SK-N-SH (cell line): ENCODE measurements at regions not wholly inside any gene's neighbourhood (a gene's known extent, or its start where the extent isn't known, plus 50 kb on each side); places are given as distances from the start of the nearest gene placed in this dataset.

ENCODE experiments used
- CTCF ChIA-PET: fragments of 300-600, 350-600 bp; formaldehyde crosslinking; extraction: SDS; loops from one replicate; lab custom pipeline; 2021; lab: Yijun Ruan, JAX
- POLR2A ChIA-PET: fragments of 350-600 bp; sonication (Branson Sonifier 250); formaldehyde crosslinking; extraction: SDS; loops from one replicate; lab custom pipeline; 2020; ENCODE audit warnings: antibody characterized with exemption, inconsistent platforms; lab: Yijun Ruan, JAX
- DNase-seq: peaks from one replicate; pipeline ENCODE4 v3.0.0; 2012
- H2AFZ ChIP-seq: fragments of 200-600 bp; sonication (generic); 2 replicates; pipeline ENCODE4 v1.8.1; 2016; ENCODE audit warnings: antibody characterized with exemption, mild to moderate bottlenecking, low read depth
- H3F3A ChIP-seq: fragments of 200-600 bp; sonication (generic); replicated peaks from 2 replicates; pipeline ENCODE3; 2016; ENCODE audit warnings: antibody characterized with exemption, mild to moderate bottlenecking; ENCODE audit not compliant: insufficient read depth
- H3K27ac ChIP-seq, 2 experiments: fragments of 200-500 bp in 1 of 2; fragments of 200-600 bp in 1 of 2; sonication (Bioruptor generic) in 1 of 2; sonication (generic), shearing (Covaris generic) in 1 of 2; 2 replicates each; pipeline versions ENCODE4 v1.5.1 to v1.6.1; 2014 to 2016; ENCODE audit warnings: low read depth in 2 of 2, inconsistent platforms in 1 of 2, low read length in 1 of 2, mild to moderate bottlenecking in 1 of 2, mixed read lengths in 1 of 2
- H3K27me3 ChIP-seq: fragments of 200-600 bp; sonication (generic), shearing (Covaris generic); 2 replicates; pipeline ENCODE4 v1.6.1; 2016; ENCODE audit warnings: mixed run types; ENCODE audit not compliant: insufficient read depth
- H3K36me3 ChIP-seq, 2 experiments: fragments of 200-500 bp in 1 of 2; fragments of 200-600 bp in 1 of 2; sonication (Bioruptor generic) in 1 of 2; sonication (generic) in 1 of 2; replicated peaks in 1 of 2; 2 replicates each; pipeline versions ENCODE3 to v1.5.1; 2014 to 2016; ENCODE audit warnings: low read length in 1 of 2, mild to moderate bottlenecking in 1 of 2; ENCODE audit not compliant: insufficient read depth in 2 of 2, control insufficient read depth in 1 of 2
- H3K4me1 ChIP-seq, 2 experiments: fragments of 200-500 bp in 1 of 2; fragments of 200-600 bp in 1 of 2; sonication (Bioruptor generic) in 1 of 2; sonication (generic), shearing (Covaris generic) in 1 of 2; 2 replicates each; pipeline versions ENCODE4 v1.5.1 to v1.6.1; 2014 to 2016; ENCODE audit warnings: low read depth in 1 of 2, low read length in 1 of 2, mixed run types in 1 of 2; ENCODE audit not compliant: insufficient read depth in 2 of 2, control insufficient read depth in 1 of 2
- H3K4me2 ChIP-seq: fragments of 200-600 bp; sonication (generic), shearing (Covaris generic); 2 replicates; pipeline ENCODE4 v1.6.1; 2017; ENCODE audit warnings: mixed run types
- H3K4me3 ChIP-seq, 2 experiments: fragments of 200-500 bp in 1 of 2; fragments of 200-600 bp in 1 of 2; sonication (Bioruptor generic) in 1 of 2; sonication (generic), shearing (Covaris generic) in 1 of 2; 2 replicates each; pipeline versions ENCODE4 v1.5.1 to v1.8.1; 2014 to 2016; ENCODE audit warnings: low read depth in 2 of 2, inconsistent platforms in 1 of 2, low read length in 1 of 2, mild to moderate bottlenecking in 1 of 2, mixed read lengths in 1 of 2, moderate library complexity in 1 of 2
- H3K79me2 ChIP-seq: fragments of 200-600 bp; sonication (generic); 2 replicates; pipeline ENCODE4 v1.8.1; 2017; ENCODE audit warnings: mild to moderate bottlenecking; ENCODE audit not compliant: insufficient read depth
- H3K9ac ChIP-seq: fragments of 200-600 bp; sonication (generic); 2 replicates; pipeline ENCODE4 v1.6.1; 2017; ENCODE audit warnings: mixed run types
- H3K9me2 ChIP-seq: fragments of 200-600 bp; sonication (generic); 2 replicates; pipeline ENCODE4 v1.6.1; 2017; ENCODE audit warnings: mixed run types
- H3K9me3 ChIP-seq: fragments of 200-600 bp; sonication (generic); 2 replicates; pipeline ENCODE4 v1.6.1; 2017; ENCODE audit warnings: mixed run types, mild to moderate bottlenecking, moderate library complexity
- H4K20me1 ChIP-seq: fragments of 200-600 bp; sonication (generic); 2 replicates; pipeline ENCODE4 v1.6.1; 2017; ENCODE audit warnings: mild to moderate bottlenecking, mixed run types; ENCODE audit not compliant: insufficient read depth
- EP300 ChIP-seq, 2 experiments: IDR thresholded peaks; 2 replicates each; pipeline versions ENCODE4 v1.4.0 to v1.6.1; 2012; ENCODE audit warnings: borderline replicate concordance in 1 of 2, low read depth in 1 of 2, low read length in 1 of 2
- GATA2 ChIP-seq: sonication (generic); formaldehyde crosslinking; IDR thresholded peaks from 2 replicates; pipeline ENCODE4 v1.5.0; 2020; ENCODE audit warnings: mild to moderate bottlenecking, missing genetic modification reagents
- MAX ChIP-seq: IDR thresholded peaks from 2 replicates; pipeline ENCODE4 v1.4.0; 2012; ENCODE audit warnings: low read depth
- MXI1 ChIP-seq: IDR thresholded peaks from 2 replicates; pipeline ENCODE4 v1.6.1; 2012; ENCODE audit warnings: mild to moderate bottlenecking, low read depth, low read length, improper control_type of control experiment
- NFIC ChIP-seq: IDR thresholded peaks from 2 replicates; pipeline ENCODE4 v1.4.0; 2012; ENCODE audit warnings: borderline replicate concordance
- POLR2AphosphoS5 ChIP-seq: IDR thresholded peaks from 2 replicates; pipeline ENCODE4 v1.6.1; 2012; ENCODE audit warnings: low read depth, low read length
- RCOR1 ChIP-seq: fragments of 150-350 bp; IDR thresholded peaks from 2 replicates; pipeline ENCODE4 v1.6.1; 2017; ENCODE audit warnings: antibody characterized with exemption, low read length
- TEAD4 ChIP-seq: IDR thresholded peaks from 2 replicates; pipeline ENCODE4 v1.4.0; 2012; ENCODE audit warnings: mild to moderate bottlenecking, borderline replicate concordance; ENCODE audit not compliant: insufficient read depth
- WGBS: methylation state at CpG from one replicate; pipeline ENCODE4 v1.1.6; 2017; ENCODE audit warnings: low lambda C conversion rate; 5-methylcytosine and 5-hydroxymethylcytosine counted together
- TF ChIP-seq, protein P1 (sequence below): fragments of 200-600 bp; sonication (generic); IDR thresholded peaks from 2 replicates; pipeline ENCODE4 v1.6.1; 2017; ENCODE audit warnings: antibody characterized with exemption, mild to moderate bottlenecking, moderate library complexity

DNA sequence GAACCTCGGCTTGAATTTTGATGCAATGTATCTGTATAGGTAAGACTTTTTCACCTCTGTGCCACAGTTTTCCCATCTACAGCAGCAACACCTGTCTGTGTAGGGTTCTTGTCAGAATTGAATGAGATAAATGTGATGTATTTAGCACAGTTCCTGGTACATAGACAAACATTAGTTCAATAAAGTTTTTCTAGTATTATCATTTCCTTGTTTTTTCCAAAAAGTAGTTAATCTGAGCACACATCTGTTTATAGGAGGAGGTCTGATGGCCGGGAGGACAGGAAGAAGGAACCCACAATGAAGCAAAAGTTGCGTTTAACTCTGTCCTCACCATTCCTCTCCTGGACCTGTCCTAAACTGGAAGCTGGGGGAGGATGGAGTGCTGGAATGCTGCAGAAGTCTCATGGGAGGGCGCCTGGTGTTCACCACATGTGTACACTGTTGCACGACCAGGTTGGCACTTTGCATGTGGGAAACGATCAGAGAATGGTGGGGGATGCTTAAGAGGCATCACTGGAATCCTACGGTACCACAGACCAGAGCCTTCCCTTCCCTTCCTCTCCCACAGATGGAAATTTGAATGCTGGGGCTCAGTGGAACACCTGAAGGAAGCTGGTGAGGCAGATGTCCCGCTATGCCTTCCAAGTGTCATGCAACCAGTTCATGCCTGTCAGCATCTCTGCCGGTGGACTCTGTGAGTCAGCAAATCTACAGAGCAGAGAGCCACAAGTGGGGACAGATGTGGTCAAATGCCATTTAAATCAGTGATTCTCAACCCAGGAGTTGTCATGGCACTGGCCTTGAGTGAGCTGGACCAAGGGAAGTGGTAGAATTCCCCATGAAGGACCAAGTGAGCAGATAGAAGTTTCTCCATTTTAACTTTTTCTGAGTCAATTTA, 315.6 kb downstream of the DLEU7 start (continued):
- TF ChIP-seq, protein P1, sequence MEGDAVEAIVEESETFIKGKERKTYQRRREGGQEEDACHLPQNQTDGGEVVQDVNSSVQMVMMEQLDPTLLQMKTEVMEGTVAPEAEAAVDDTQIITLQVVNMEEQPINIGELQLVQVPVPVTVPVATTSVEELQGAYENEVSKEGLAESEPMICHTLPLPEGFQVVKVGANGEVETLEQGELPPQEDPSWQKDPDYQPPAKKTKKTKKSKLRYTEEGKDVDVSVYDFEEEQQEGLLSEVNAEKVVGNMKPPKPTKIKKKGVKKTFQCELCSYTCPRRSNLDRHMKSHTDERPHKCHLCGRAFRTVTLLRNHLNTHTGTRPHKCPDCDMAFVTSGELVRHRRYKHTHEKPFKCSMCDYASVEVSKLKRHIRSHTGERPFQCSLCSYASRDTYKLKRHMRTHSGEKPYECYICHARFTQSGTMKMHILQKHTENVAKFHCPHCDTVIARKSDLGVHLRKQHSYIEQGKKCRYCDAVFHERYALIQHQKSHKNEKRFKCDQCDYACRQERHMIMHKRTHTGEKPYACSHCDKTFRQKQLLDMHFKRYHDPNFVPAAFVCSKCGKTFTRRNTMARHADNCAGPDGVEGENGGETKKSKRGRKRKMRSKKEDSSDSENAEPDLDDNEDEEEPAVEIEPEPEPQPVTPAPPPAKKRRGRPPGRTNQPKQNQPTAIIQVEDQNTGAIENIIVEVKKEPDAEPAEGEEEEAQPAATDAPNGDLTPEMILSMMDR = no peak
- TF ChIP-seq, all 33 proteins: peak for 0

- H4K20me1 ChIP-seq = no peaks in the 10 kb centered on the region
- 82% methylated on average over 11 of the region's 12 CpGs for WGBS
- peak overlapping the region; percentile 61 for H2AFZ ChIP-seq
- no peaks in the 10 kb centered on the region for H3K79me2 ChIP-seq
- no peaks in the 10 kb centered on the region for H3F3A ChIP-seq
- peak overlapping the region; percentile 19 to 60; a peak in 3 of 4 replicates for H3K27ac ChIP-seq
- H3K27me3 ChIP-seq = no peaks in the 10 kb centered on the region
- CTCF ChIA-PET = interaction anchor here (1.4 to 3.8 kb wide), 6 partner anchors 10 to 553 kb away, joined by 3 to 14 read pairs (median 4); no protein-coding TSS in a partner anchor
- H3K4me1 ChIP-seq = peaks cover 10 to 20% of the 10 kb centered on the region in 2 experiments; a peak in 3 of 4 replicates
- TF ChIP-seq GATA2 (CRISPR knock-in tag) = no peak
- no peak for TF ChIP-seq TEAD4
- TF ChIP-seq MXI1 = no peak
- TF ChIP-seq EP300 (IDR thresholded peaks at IDR 0.05; ENCODE audit: borderline replicate concordance in 1 of 2, low read depth in 1 of 2, low read length in 1 of 2) = no peak
- TF ChIP-seq NFIC = peak; percentile 68
- TF ChIP-seq POLR2AphosphoS5 = no peak
- TF ChIP-seq MAX = 0 out of 2 replicates have a peak, but pooled peaks have one; percentile 16
- no peak for TF ChIP-seq RCOR1
- DNase-seq = peak; percentile 37
- no peak overlapping the region for H3K9ac ChIP-seq
- no peak overlapping the region for H3K4me2 ChIP-seq
- H3K9me2 ChIP-seq = no peaks in the 10 kb centered on the region
- peaks cover 2% of the 10 kb centered on the region; the same call in 1 of the 2 replicates for H3K9me3 ChIP-seq
- H3K36me3 ChIP-seq = no peaks in the 10 kb centered on the region
- no peak overlapping the region for H3K4me3 ChIP-seq
- POLR2A ChIA-PET = interaction anchor here (0.6 to 0.7 kb wide), 2 partner anchors 447 to 832 kb away, joined by 3 read pairs; no protein-coding TSS in a partner anchor
Measured at GRCh38 chr13:50529154-50529882, 314.2 kb downstream of the DLEU7 start.
